ENCODE measurements at regions not wholly inside any gene's neighbourhood (a gene's known extent, or its start where the extent isn't known, plus 50 kb on each side); places are given as distances from the start of the nearest gene placed in this dataset.

DNA sequence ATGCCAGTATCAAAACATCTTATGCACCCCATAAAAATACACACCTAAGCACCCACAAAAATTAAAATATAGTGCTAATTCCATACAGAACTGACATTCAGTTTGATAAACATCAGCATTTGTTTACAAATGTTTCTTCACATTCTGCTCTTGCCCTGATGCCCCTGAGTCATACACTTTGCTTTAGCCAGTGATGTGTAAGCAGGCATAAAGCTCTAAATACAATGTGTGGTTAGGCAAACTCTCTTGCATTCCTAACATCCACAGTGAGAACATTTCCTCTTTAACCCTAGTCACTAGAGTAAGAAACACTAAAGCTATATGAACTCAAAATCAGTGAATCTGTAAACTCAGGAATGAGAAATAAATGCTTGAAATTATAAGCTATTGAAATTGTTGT is 1060.7 kb downstream of the FAM181B start:
- TF ChIP-seq, protein P1, sequence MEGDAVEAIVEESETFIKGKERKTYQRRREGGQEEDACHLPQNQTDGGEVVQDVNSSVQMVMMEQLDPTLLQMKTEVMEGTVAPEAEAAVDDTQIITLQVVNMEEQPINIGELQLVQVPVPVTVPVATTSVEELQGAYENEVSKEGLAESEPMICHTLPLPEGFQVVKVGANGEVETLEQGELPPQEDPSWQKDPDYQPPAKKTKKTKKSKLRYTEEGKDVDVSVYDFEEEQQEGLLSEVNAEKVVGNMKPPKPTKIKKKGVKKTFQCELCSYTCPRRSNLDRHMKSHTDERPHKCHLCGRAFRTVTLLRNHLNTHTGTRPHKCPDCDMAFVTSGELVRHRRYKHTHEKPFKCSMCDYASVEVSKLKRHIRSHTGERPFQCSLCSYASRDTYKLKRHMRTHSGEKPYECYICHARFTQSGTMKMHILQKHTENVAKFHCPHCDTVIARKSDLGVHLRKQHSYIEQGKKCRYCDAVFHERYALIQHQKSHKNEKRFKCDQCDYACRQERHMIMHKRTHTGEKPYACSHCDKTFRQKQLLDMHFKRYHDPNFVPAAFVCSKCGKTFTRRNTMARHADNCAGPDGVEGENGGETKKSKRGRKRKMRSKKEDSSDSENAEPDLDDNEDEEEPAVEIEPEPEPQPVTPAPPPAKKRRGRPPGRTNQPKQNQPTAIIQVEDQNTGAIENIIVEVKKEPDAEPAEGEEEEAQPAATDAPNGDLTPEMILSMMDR (IDR thresholded peaks at IDR 0.05; ENCODE audit: poor library complexity) = no peak
- TF ChIP-seq EZH2phosphoT487 (IDR thresholded peaks at IDR 0.05; ENCODE audit: low read depth, severe bottlenecking, unreplicated experiment) = no peak
